PC-9 (cell line): ENCODE measurements at regions not wholly inside any gene's neighbourhood (a gene's known extent, or its start where the extent isn't known, plus 50 kb on each side); places are given as distances from the start of the nearest gene placed in this dataset.

Source experiments
- BruUV-seq: library from RNA; stranded (reverse); fragments of 400-500 nt; replicated peaks from 2 replicates; lab custom pipeline; 2021; lab: Mats Ljungman, UMichigan
- CTCF ChIA-PET: fragments of 300-600 bp; sonication (Branson Sonifier 250); formaldehyde crosslinking; loops from one replicate; lab custom pipeline; 2022; ENCODE audit warnings: antibody characterized with exemption; lab: Charles Lee
- POLR2A ChIA-PET: fragments of 300-600 bp; sonication (Branson Sonifier 250); formaldehyde crosslinking; loops from one replicate; lab custom pipeline; 2022; ENCODE audit warnings: antibody characterized with exemption; ENCODE audit not compliant: unreplicated experiment; lab: Charles Lee
- DNase-seq, 2 experiments: peaks; one replicate each; pipeline versions ENCODE4 v3.0.0 to v3.0.0-alpha.2; 2015 to 2022; ENCODE audit warnings: mixed read lengths in 1 of 2
- H2AFZ ChIP-seq: fragments of 200-600 bp; sonication (generic); 2 replicates; pipeline ENCODE4 v1.8.1; 2017; ENCODE audit warnings: antibody characterized with exemption
- H3F3A ChIP-seq: fragments of 200-600 bp; sonication (generic); 2 replicates; pipeline ENCODE4 v1.8.1; 2017; ENCODE audit warnings: antibody characterized with exemption, mild to moderate bottlenecking, low read depth; ENCODE audit not compliant: insufficient read depth
- H3K27ac ChIP-seq: fragments of 200-600 bp; sonication (generic); 2 replicates; pipeline ENCODE4 v1.6.1; 2016; ENCODE audit warnings: mixed run types
- H3K27me3 ChIP-seq: fragments of 200-600 bp; sonication (generic); 2 replicates; pipeline ENCODE4 v1.6.1; 2016; ENCODE audit warnings: low read depth, mixed run types; ENCODE audit not compliant: insufficient read depth
- H3K36me3 ChIP-seq: fragments of 200-600 bp; sonication (generic); 2 replicates; pipeline ENCODE4 v1.6.1; 2016; ENCODE audit warnings: low read depth, mixed run types
- H3K4me1 ChIP-seq: fragments of 200-600 bp; sonication (generic); replicated peaks from 2 replicates; pipeline ENCODE4 v1.6.1; 2016; ENCODE audit warnings: mixed run types; ENCODE audit not compliant: insufficient read depth
- H3K4me2 ChIP-seq: fragments of 200-600 bp; sonication (generic); 2 replicates; pipeline ENCODE4 v1.6.1; 2017; ENCODE audit warnings: mixed run types
- H3K4me3 ChIP-seq: fragments of 200-600 bp; sonication (generic); 2 replicates; pipeline ENCODE4 v1.6.1; 2016; ENCODE audit warnings: mixed run types
- H3K79me2 ChIP-seq: fragments of 200-600 bp; sonication (generic); 2 replicates; pipeline ENCODE4 v1.6.1; 2017; ENCODE audit warnings: low read depth, mixed run types
- H3K9me2 ChIP-seq: fragments of 200-600 bp; sonication (generic); 2 replicates; pipeline ENCODE4 v1.8.1; 2017; ENCODE audit warnings: mild to moderate bottlenecking; ENCODE audit not compliant: insufficient read depth
- H3K9me3 ChIP-seq: fragments of 200-600 bp; sonication (generic); 2 replicates; pipeline ENCODE4 v1.8.1; 2016; ENCODE audit warnings: low read depth; ENCODE audit not compliant: insufficient read depth
- H4K20me1 ChIP-seq: fragments of 200-600 bp; sonication (generic); 2 replicates; pipeline ENCODE4 v1.8.1; 2017; ENCODE audit not compliant: insufficient read depth
- CTCF ChIP-seq: fragments of 200-600 bp; sonication (generic); conservative IDR thresholded peaks from 2 replicates; pipeline ENCODE4 v1.6.1; 2017; ENCODE audit warnings: mixed run types, antibody characterized with exemption, mild to moderate bottlenecking, moderate library complexity
- EZH2 ChIP-seq: fragments of 200-600 bp; sonication (generic); IDR thresholded peaks from 2 replicates; pipeline ENCODE4 v1.8.0; 2017; ENCODE audit warnings: antibody characterized with exemption, low read depth
- intact Hi-C: fragments of 100-400 bp; cut with micrococcal nuclease; formaldehyde crosslinking; loops from one replicate; pipeline ENCODE4 v1.10.0; 2022; ENCODE audit not compliant: unreplicated experiment

GRCh38 chr2:16429002-16429401 is 236.6 kb downstream of the CYRIA start:
- no peak for DNase-seq
- peaks cover 19% of the 10 kb centered on the region for H3K27me3 ChIP-seq
- no peaks in the 10 kb centered on the region for H4K20me1 ChIP-seq
- TF ChIP-seq CTCF (no peak), EZH2 (no peak)
- BruUV-seq, result no TSS peak
- no peak overlapping the region for H2AFZ ChIP-seq
- no peak overlapping the region for H3K27ac ChIP-seq
- CTCF ChIA-PET, result no interaction called here
- POLR2A ChIA-PET, result no interaction called here
- no peak overlapping the region for H3K4me2 ChIP-seq
- H3K9me3 ChIP-seq, result no peaks in the 10 kb centered on the region
- H3F3A ChIP-seq, result no peaks in the 10 kb centered on the region
- H3K9me2 ChIP-seq, result no peaks in the 10 kb centered on the region
- intact Hi-C loops, result no loop called here
- H3K36me3 ChIP-seq, result no peaks in the 10 kb centered on the region
- no peaks in the 10 kb centered on the region for H3K79me2 ChIP-seq
- no peak overlapping the region for H3K4me3 ChIP-seq
- H3K4me1 ChIP-seq, result no peaks in the 10 kb centered on the region

GRCh38 chr2:16425462-16426336 is 239.9 kb downstream of the CYRIA start:
- H3K9me3 ChIP-seq, result no peaks in the 10 kb centered on the region
- no peak overlapping the region for H3K4me3 ChIP-seq
- no peaks in the 10 kb centered on the region for H3K9me2 ChIP-seq
- no peaks in the 10 kb centered on the region for H4K20me1 ChIP-seq
- H3K4me1 ChIP-seq, result no peaks in the 10 kb centered on the region
- no peaks in the 10 kb centered on the region for H3K36me3 ChIP-seq
- peaks cover 19% of the 10 kb centered on the region for H3K27me3 ChIP-seq
- TF ChIP-seq CTCF, result no peak
- TF ChIP-seq EZH2, result no peak
- no peaks in the 10 kb centered on the region for H3K79me2 ChIP-seq
- intact Hi-C loops, result no loop called here
- peak in 1 of 2 experiments; percentile 30 for DNase-seq
- BruUV-seq, result no TSS peak
- no peak overlapping the region for H3K4me2 ChIP-seq
- H3F3A ChIP-seq, result no peaks in the 10 kb centered on the region
- POLR2A ChIA-PET, result no interaction called here
- H3K27ac ChIP-seq, result no peak overlapping the region
- CTCF ChIA-PET, result no interaction called here
- H2AFZ ChIP-seq, result no peak overlapping the region

GRCh38 chr2:16420421-16420820 is 245.2 kb downstream of the CYRIA start:
- Histone ChIP-seq H3F3A (no peaks in the 10 kb centered on the region), H3K9me3 (no peaks in the 10 kb centered on the region), H3K9me2 (no peaks in the 10 kb centered on the region), H3K36me3 (no peaks in the 10 kb centered on the region), H3K4me2 (no peak overlapping the region), H3K79me2 (no peaks in the 10 kb centered on the region), H3K4me1 (no peaks in the 10 kb centered on the region), H2AFZ (no peak overlapping the region), H4K20me1 (no peaks in the 10 kb centered on the region), H3K27me3 (peaks cover 29% of the 10 kb centered on the region; the same call in 1 of the 2 replicates), H3K27ac (no peak overlapping the region), H3K4me3 (no peak overlapping the region)
- no peak for DNase-seq
- ChIA-PET POLR2A (no interaction called here), CTCF (no interaction called here)
- TF ChIP-seq EZH2 (no peak), CTCF (no peak)
- BruUV-seq, result no TSS peak
- intact Hi-C loops, result no loop called here
